ENCODE measurements at regions not wholly inside any gene's neighbourhood (a gene's known extent, or its start where the extent isn't known, plus 50 kb on each side); places are given as distances from the start of the nearest gene placed in this dataset.

DNA sequence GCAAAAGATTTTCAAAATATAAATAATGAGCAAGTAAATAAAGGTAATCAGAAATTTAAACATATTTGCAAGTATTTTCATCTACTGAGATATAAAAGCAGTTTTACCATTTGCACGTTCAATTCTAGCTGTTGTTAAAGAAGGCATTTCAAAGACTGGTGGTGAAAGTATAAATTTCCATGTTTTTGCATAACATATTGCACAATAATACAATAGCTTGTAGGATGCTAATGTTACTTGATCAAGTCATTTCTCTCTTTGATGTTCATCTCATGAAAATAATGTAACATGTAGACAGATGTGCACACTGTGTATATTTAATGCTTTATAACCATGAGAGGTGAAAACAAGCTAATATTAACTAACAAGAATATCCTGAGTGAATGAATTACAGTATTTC, 651.9 kb downstream of the CDH9 start:
- TF ChIP-seq, protein P1, sequence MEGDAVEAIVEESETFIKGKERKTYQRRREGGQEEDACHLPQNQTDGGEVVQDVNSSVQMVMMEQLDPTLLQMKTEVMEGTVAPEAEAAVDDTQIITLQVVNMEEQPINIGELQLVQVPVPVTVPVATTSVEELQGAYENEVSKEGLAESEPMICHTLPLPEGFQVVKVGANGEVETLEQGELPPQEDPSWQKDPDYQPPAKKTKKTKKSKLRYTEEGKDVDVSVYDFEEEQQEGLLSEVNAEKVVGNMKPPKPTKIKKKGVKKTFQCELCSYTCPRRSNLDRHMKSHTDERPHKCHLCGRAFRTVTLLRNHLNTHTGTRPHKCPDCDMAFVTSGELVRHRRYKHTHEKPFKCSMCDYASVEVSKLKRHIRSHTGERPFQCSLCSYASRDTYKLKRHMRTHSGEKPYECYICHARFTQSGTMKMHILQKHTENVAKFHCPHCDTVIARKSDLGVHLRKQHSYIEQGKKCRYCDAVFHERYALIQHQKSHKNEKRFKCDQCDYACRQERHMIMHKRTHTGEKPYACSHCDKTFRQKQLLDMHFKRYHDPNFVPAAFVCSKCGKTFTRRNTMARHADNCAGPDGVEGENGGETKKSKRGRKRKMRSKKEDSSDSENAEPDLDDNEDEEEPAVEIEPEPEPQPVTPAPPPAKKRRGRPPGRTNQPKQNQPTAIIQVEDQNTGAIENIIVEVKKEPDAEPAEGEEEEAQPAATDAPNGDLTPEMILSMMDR (IDR thresholded peaks at IDR 0.05 in 4 of 5, conservative IDR thresholded peaks at IDR 0.05 in 1 of 5), result no peak
- no peak for TF ChIP-seq POLR2A (IDR thresholded peaks at IDR 0.05)

All from gastrocnemius medialis (tissue), 4 donors.